IPS DF 6.9 (cell line): ENCODE measurements at regions not wholly inside any gene's neighbourhood (a gene's known extent, or its start where the extent isn't known, plus 50 kb on each side); places are given as distances from the start of the nearest gene placed in this dataset.
"Not testable (repeated sequence)": the region's sequence is repeated elsewhere in the genome, so short reads cannot be mapped to it uniquely, and the experiment has no call there.

Experiments used
- DNase-seq: peaks from one replicate; pipeline ENCODE4 v3.0.0-alpha.2; 2013; ENCODE audit warnings: low read depth, low spot score
- H3K27ac ChIP-seq: one replicate; pipeline ENCODE4 v1.5.1; 2013; ENCODE audit warnings: low read length, control low read depth
- H3K27me3 ChIP-seq: 2 replicates; pipeline ENCODE4 v1.6.1; 2013; ENCODE audit warnings: mild to moderate bottlenecking, low read length; ENCODE audit not compliant: control insufficient read depth, insufficient read depth
- H3K36me3 ChIP-seq: 2 replicates; pipeline ENCODE4 v1.6.1; 2013; ENCODE audit warnings: low read length; ENCODE audit not compliant: control insufficient read depth, insufficient read depth
- H3K4me1 ChIP-seq: 2 replicates; pipeline ENCODE4 v1.6.1; 2013; ENCODE audit warnings: low read length; ENCODE audit not compliant: control insufficient read depth, insufficient read depth
- H3K4me3 ChIP-seq: 2 replicates; pipeline ENCODE4 v1.5.1; 2013; ENCODE audit warnings: mild to moderate bottlenecking, low read length
- H3K9me3 ChIP-seq: 2 replicates; pipeline ENCODE4 v1.6.1; 2013; ENCODE audit warnings: low read length, inconsistent platforms; ENCODE audit not compliant: control insufficient read depth, insufficient read depth
- WGBS: extraction: QIAGEN DNeasy Blood & Tissue Kit; methylation state at CpG from one replicate; pipeline ENCODE4 v1.1.7; 2013; ENCODE audit warnings: mixed read lengths, missing lambda C conversion rate; ENCODE audit not compliant: insufficient read length, insufficient coverage; 5-methylcytosine and 5-hydroxymethylcytosine counted together

DNA sequence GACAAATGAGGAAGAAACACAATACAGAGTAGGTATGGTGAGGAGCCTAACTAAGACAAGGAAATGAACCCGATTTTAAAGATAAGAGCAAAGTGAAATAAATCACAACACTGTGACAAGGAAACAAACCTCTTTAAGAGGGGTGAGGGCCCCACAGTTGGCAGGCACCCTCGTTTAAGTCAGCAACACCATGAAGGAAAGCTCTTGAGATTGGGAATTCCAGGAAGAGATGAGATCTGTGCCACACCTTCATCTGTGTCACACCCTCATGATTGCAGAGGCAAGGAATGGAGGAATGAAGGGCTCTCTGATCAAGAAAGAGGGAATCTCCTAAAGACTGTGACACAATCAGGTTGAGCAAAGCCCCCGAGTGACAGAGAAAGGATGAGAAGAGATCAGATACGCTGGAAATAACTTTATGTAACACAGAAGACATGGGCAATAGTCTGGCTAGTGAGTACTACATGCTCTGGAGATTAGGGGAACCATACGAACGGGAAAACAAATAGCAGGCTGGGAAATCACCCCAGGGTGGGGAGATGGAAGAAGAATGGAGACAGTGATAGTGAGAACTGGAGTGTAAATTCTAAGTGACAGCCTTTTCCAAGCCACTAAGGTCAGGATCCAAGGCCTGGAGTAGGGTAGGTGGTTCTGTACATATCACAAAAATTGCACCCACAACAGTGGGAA, 51.7 kb upstream of the TERB2 start:
- H3K27ac ChIP-seq, DNase-seq, H3K27me3 ChIP-seq, H3K36me3 ChIP-seq, H3K9me3 ChIP-seq, H3K4me3 ChIP-seq, H3K4me1 ChIP-seq: not testable (repeated sequence)
- no CpG with 5 or more reads among the region's 6 CpGs for WGBS
